Ovary (tissue), 3 donors: ENCODE measurements at regions not wholly inside any gene's neighbourhood (a gene's known extent, or its start where the extent isn't known, plus 50 kb on each side); places are given as distances from the start of the nearest gene placed in this dataset.

Experiments used
- POLR2A ChIP-seq: fragments of 450-650 bp; IDR thresholded peaks from one replicate; pipeline ENCODE4 v1.6.1; 2017; ENCODE audit warnings: antibody characterized with exemption, mild to moderate bottlenecking, moderate library complexity
- TF ChIP-seq, protein P1 (sequence below), 3 donors: fragments of 450-650 bp in 2 of 3; fragments of 200-600 bp in 1 of 3; IDR thresholded peaks; one replicate each; pipeline versions ENCODE4 v1.5.1 to v1.8.0; 2016 to 2022; ENCODE audit warnings: antibody characterized with exemption in 3 of 3, mild to moderate bottlenecking in 1 of 3
- donor health status: DM: no; HTN: no; CAD: no.

DNA sequence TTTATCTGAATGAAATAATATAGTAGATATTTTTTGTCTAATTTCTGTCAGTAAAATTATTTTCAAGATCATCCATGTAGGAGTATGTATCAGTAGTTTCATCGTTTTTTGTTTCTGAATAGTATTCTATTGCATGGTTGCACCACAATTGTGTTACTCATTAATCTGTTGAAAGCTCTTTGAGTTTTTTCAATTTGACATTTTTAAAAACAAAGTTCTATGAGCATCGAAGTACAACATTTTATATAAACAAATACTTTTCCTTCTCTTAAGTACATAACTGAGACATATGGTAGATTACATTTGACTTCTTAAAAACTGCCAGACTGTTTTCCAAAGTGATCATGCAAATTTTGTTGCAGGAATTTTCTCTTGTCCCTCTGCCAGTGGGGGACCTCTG is 1113.1 kb upstream of the CITED2 start:
- TF ChIP-seq, protein P1, sequence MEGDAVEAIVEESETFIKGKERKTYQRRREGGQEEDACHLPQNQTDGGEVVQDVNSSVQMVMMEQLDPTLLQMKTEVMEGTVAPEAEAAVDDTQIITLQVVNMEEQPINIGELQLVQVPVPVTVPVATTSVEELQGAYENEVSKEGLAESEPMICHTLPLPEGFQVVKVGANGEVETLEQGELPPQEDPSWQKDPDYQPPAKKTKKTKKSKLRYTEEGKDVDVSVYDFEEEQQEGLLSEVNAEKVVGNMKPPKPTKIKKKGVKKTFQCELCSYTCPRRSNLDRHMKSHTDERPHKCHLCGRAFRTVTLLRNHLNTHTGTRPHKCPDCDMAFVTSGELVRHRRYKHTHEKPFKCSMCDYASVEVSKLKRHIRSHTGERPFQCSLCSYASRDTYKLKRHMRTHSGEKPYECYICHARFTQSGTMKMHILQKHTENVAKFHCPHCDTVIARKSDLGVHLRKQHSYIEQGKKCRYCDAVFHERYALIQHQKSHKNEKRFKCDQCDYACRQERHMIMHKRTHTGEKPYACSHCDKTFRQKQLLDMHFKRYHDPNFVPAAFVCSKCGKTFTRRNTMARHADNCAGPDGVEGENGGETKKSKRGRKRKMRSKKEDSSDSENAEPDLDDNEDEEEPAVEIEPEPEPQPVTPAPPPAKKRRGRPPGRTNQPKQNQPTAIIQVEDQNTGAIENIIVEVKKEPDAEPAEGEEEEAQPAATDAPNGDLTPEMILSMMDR (IDR thresholded peaks at IDR 0.05), result no peak
- no peak for TF ChIP-seq POLR2A
